AG20443 (cell line): ENCODE measurements at regions not wholly inside any gene's neighbourhood (a gene's known extent, or its start where the extent isn't known, plus 50 kb on each side); places are given as distances from the start of the nearest gene placed in this dataset.
A peak's percentile ranks its signal among the peaks of the same experiment; 100 is the strongest.

Source experiments
- DNase-seq: peaks from one replicate; pipeline ENCODE4 v3.0.0; 2012; ENCODE audit warnings: low spot score, mixed read lengths

DNA sequence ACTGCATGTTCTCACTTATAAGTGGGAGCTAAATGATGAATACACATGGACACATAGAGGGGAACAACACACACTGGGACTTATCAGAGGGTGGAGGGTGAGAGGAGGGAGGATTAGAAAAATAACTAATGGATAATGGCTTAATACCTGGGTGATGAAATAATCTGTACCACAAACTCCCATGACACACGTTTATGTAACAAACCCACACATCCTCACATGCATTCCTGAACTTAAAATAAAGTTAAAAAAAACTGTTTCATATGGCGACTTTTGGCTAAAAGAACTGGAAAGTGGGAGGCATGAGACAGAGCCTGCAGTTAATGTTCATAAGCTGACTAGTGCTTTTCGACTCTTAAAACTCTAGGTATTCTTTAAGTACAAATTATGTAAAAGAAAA lies 98.9 kb upstream of the NPFFR2 start:
- no peak for DNase-seq

DNA sequence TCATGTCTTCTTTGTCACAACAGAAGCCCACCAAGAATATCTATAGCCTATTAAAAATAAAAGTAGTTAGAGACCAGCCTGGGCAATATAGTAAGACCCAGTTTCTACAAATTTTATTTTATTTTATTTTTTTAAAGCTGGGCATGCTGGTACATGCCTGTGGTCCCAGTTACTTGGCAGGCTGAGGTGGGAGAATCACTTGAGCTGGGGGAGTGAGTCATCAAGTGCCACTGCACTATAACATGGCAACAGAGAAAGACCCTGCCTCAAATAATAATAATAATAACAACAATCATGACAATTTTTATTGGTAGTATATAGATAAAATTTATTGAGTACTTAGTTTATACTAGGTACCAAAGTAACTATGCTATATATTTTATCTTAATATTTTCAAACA lies 93.0 kb upstream of the NPFFR2 start:
- DNase-seq, result no peak

DNA sequence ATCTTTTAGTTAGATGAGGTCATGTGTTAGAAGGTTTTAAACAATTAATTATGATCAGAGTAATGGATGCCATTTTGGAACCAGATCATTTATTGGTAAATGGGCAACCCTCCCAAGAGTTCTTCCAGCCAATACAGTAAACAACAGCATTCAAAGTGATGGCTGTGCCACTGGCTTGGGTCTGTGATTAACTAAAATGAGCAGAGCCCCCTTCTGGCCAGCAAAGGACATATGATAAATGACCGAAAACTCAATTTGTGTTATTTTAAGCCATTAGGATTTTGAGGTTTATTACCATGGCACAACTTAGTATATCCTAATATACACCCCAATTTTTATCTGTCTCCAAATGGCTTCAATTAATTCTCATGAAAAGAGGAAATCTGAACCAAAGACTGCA lies 90.8 kb upstream of the NPFFR2 start:
- peak; percentile 17 for DNase-seq

DNA sequence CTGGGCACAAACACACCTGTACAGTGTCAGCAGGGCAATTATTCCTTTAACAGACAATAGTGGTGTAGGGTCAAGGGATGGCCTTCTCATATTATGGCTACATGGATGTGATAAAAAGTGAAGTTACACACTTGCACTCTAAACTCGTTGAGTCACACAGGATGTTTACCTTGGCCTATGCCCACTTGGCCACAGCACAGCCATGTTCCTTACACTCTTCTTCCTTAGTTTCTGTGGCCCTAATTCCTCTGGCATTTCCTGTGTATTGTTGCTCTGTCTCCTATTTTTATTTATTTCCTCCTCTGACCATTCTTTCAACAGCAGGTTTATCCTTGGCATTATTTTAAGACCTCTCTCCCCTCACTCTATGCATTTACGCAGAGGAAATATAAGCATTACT lies 86.8 kb upstream of the NPFFR2 start:
- DNase-seq, result no peak

DNA sequence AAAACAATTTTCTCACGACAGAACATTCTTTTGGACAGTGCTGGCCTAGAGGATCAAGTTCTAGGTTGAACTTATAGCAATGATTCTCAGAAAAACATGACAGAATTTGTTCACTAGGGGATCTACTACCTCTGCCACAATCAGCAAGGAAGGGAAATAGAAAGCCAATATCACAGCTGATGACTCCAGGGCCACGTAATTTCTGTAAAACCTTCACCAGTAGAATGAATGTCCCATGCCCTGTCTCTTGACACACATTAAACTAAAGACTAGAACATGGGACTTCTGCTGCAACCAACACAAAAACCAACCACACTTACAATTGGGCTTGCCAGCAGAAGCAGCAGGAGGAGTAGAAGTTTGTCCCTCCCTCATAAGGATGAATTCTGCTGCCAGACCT lies 86.0 kb upstream of the NPFFR2 start:
- DNase-seq, result no peak

DNA sequence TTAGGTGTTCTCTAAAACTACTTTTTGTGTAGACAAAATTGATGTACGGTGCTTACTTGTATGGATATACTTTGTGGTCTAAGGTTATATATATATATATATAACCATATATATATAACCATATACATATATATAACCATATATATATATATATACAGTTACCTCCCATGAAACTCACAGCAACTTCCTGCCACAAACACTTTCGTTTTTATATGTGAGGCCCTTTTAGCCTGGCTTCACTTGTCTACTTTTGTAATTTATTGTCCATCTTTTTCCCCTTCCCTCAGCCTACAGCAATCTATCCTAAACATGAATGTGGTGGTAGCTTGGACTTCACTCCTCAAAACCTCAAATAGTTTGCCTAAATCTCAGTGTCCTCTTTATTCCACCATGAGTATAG lies 72.8 kb upstream of the NPFFR2 start:
- DNase-seq, result no peak

DNA sequence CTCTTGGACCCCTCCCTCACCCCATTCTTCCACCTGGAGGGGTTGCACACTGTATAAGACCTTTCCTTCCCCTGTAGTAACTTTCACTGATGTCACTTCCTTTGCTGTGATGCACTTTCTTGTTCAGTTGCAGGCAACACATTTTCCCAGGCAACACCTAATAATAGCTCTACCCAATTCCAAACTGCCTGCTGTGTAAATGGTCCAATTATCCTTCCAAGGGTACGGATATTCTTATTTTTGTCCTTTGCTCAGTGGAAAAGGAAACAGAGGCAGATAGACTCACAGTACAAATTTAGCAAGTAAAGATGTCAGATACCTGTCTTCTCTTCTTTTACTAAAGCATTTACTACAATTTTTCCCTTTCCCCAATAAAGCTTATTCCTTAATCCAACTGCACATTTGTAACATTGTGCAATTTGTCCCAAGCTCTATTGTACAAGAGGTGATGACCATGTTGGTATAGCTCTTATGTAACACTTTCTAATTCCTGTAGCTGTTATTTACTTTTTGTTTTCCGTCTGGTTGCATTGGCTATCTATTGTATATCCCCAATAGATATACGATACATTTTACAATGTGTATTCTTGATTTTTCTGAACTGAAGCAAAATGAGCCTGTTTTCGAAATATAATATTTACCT lies 69.1 kb upstream of the NPFFR2 start:
- no peak for DNase-seq

DNA sequence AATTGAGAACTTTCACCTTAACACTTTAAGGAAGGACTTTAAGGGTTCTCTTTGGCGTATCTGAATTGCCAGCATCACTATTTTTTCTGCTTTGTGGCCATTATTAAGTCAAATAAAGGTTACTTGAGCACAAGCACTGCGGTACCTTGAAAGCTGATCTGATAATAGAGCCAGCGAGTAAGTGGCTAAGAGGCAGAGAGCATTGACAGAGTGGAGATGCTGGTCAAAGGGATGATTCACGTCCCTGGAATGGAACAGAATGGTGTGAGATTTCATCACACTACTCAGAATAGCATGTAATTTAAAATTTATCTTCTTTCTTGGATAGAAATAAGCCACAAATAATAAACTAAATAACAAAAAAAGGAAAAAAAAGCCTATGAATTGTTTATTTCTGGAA lies 57.1 kb upstream of the NPFFR2 start:
- DNase-seq, result peak; percentile 13

DNA sequence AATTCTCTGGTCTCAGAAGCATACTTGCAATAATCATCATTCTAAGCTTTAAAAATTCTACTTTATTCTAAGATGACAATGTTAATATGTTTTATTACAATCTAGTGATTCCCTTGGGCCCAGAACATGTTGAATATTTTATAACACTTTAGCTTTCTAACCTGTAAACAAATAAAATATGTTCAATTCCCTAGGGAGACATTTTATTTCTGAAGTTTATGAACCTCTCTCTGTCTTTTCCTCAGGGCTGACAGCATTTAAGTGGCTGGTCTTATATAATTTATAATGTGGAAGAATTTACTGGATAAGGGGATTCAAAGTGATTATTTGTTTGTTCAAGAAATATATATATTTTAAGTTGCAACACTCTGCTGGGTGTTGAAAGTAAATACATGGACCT lies 55.3 kb upstream of the NPFFR2 start:
- DNase-seq, result no peak

DNA sequence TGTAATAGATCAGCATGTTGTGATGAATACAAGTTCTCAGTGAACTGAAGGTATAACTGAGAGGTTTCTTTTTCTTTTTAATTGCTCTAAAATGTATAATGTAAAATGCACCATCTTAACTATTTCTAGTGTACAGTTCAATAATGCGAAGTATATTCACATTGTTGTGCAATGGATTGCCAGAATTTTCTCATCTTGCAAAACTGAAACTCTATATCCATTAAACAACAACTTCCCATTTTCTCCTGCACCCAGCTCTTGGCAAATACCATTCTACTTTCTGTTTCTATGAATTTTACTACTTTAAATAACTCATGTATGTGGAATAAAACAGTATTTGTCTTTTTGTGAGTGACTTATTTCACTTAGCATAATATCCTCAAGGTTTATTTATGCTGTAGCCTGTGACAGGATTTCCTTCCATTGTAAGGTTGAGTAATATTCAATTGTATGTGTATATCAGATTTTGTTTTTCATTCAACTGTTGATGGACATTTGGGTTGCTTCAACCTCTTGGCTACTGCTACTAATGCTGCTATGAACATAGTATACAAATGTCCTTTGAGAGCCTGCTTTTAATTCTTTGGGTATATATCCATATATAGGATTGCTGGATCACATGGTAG lies 53.5 kb upstream of the NPFFR2 start:
- DNase-seq, result no peak

DNA sequence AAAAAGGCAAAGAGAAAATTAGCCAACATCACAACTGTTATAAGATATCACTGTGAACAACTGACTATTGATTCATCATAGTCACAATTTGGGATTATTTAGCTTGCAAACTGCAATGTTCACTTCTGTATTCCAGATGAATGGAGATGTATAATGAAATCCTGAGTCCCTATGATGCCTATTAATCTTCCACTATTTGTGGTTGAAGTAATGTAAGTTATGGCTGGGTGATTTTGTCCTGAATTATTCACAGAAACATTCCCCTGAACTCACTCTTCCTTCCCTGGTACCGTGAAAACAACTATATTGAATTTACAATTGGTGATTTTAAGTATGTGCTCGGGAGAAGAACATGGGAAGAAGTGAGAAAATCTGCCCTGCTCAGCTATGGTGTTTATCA lies 50.8 kb upstream of the NPFFR2 start:
- DNase-seq, result no peak
